ENCODE measurements at regions not wholly inside any gene's neighbourhood (a gene's known extent, or its start where the extent isn't known, plus 50 kb on each side); places are given as distances from the start of the nearest gene placed in this dataset.

- TF ChIP-seq ZNF18 (tag by site-specific recombination; IDR thresholded peaks at IDR 0.05) (no peak), GFI1B (tag by site-specific recombination; IDR thresholded peaks at IDR 0.05) (no peak), ZNF324 (tag by site-specific recombination; IDR thresholded peaks at IDR 0.05) (no peak), WT1 (tag by site-specific recombination; IDR thresholded peaks at IDR 0.05) (no peak), ZNF530 (tag by site-specific recombination; IDR thresholded peaks at IDR 0.05; ENCODE audit: low read depth) (no peak), ZNF148 (tag by site-specific recombination; IDR thresholded peaks at IDR 0.05; ENCODE audit: borderline replicate concordance) (no peak), ZBTB1 (tag by site-specific recombination; IDR thresholded peaks at IDR 0.05) (no peak), ZNF639 (tag by site-specific recombination; IDR thresholded peaks at IDR 0.05) (no peak), ZNF549 (tag by site-specific recombination; IDR thresholded peaks at IDR 0.05) (no peak), ZNF561 (tag by site-specific recombination; IDR thresholded peaks at IDR 0.05; ENCODE audit: borderline replicate concordance) (no peak), KLF7 (tag by site-specific recombination; IDR thresholded peaks at IDR 0.05; ENCODE audit: borderline replicate concordance) (no peak), PRDM6 (tag by site-specific recombination; IDR thresholded peaks at IDR 0.05) (no peak), KLF17 (tag by site-specific recombination; IDR thresholded peaks at IDR 0.05) (no peak)
- no peak overlapping the region for H3K4me3 ChIP-seq (ENCODE audit: low read depth, low read length)
- POLR2A ChIA-PET: no interaction called here
- no peaks in the 10 kb centered on the region for H3K4me1 ChIP-seq (ENCODE audit: control insufficient read depth, insufficient read depth, low read length)
- no peaks in the 10 kb centered on the region for H3K9me3 ChIP-seq (ENCODE audit: control insufficient read depth, insufficient read depth, low read depth, low read length)
- H3K27ac ChIP-seq (ENCODE audit: extremely low read depth, low read depth, low read length): no peak overlapping the region
- H3K36me3 ChIP-seq (ENCODE audit: control insufficient read depth in 2 of 2, insufficient read depth in 1 of 2, low read length in 2 of 2): no peaks in the 10 kb centered on the region
- CTCF ChIA-PET: interaction anchor here (0.5 kb wide), 1 partner anchor 34 kb away, joined by 3 read pairs; no protein-coding TSS in a partner anchor
Measured at GRCh38 chr4:163587867-163588266, 93.4 kb downstream of the TMA16 start.

GRCh38 chr4:163588532-163588931, 94.0 kb downstream of the TMA16 start:
- no peaks in the 10 kb centered on the region for H3K9me3 ChIP-seq (ENCODE audit: control insufficient read depth, insufficient read depth, low read depth, low read length)
- no peak overlapping the region for H3K27ac ChIP-seq (ENCODE audit: extremely low read depth, low read depth, low read length)
- H3K4me1 ChIP-seq (ENCODE audit: control insufficient read depth, insufficient read depth, low read length): no peaks in the 10 kb centered on the region
- no peak overlapping the region for H3K4me3 ChIP-seq (ENCODE audit: low read depth, low read length)
- POLR2A ChIA-PET: no interaction called here
- CTCF ChIA-PET: interaction anchor here (0.5 kb wide), 1 partner anchor 35 kb away, joined by 3 read pairs; no protein-coding TSS in a partner anchor
- H3K36me3 ChIP-seq (ENCODE audit: control insufficient read depth in 2 of 2, insufficient read depth in 1 of 2, low read length in 2 of 2): no peaks in the 10 kb centered on the region
- TF ChIP-seq PRDM6 (tag by site-specific recombination; IDR thresholded peaks at IDR 0.05): no peak
- TF ChIP-seq PRDM4 (tag by site-specific recombination; IDR thresholded peaks at IDR 0.05): no peak
- TF ChIP-seq ZBTB17 (tag by site-specific recombination; IDR thresholded peaks at IDR 0.05): no peak
- TF ChIP-seq ZNF391 (tag by site-specific recombination; IDR thresholded peaks at IDR 0.05; ENCODE audit: borderline replicate concordance, low read depth): no peak
